Activated T-cell treated with anti-CD3 and anti-CD28 coated beads, Interleukin-2, amount 50 U/mL, for 72 hours (primary cell): ENCODE measurements at regions not wholly inside any gene's neighbourhood (a gene's known extent, or its start where the extent isn't known, plus 50 kb on each side); places are given as distances from the start of the nearest gene placed in this dataset.

Source experiments
- ATAC-seq, 2 donors: fragments of 150-1000 bp; cut with Tn5 transposase; replicated peaks in 1 of 2; 2 replicates each; pipeline ENCODE4 v1.10.0; 2021; ENCODE audit warnings: moderate library complexity in 2 of 2, mild to moderate bottlenecking in 1 of 2
- DNase-seq, 2 donors: peaks; one replicate each; pipeline ENCODE4 v3.0.0; 2021 to 2022; ENCODE audit warnings: mixed read lengths in 1 of 2
- H3K27ac Mint-ChIP-seq: one replicate; pipeline ENCODE4 v1.8.0; 2022; ENCODE audit warnings: mild to moderate bottlenecking, moderate library complexity, mixed read lengths
- H3K27me3 Mint-ChIP-seq: one replicate; pipeline ENCODE4 v1.8.0; 2022; ENCODE audit warnings: low read depth, mixed read lengths
- H3K36me3 Mint-ChIP-seq, 2 donors: one replicate each; pipeline ENCODE4 v1.8.0; 2022; ENCODE audit warnings: mixed read lengths in 2 of 2, mild to moderate bottlenecking in 1 of 2; ENCODE audit not compliant: insufficient read depth in 2 of 2
- H3K4me1 Mint-ChIP-seq: one replicate; pipeline ENCODE4 v1.8.0; 2022; ENCODE audit warnings: low read depth, mixed read lengths
- H3K4me3 Mint-ChIP-seq, 2 donors: one replicate each; pipeline ENCODE4 v1.8.0; 2022; ENCODE audit warnings: mild to moderate bottlenecking in 2 of 2, mixed read lengths in 2 of 2, moderate library complexity in 2 of 2
- H3K9me3 Mint-ChIP-seq, 2 donors: one replicate each; pipeline ENCODE4 v1.8.0; 2022; ENCODE audit warnings: mixed read lengths in 2 of 2

GRCh38 chr11:15726221-15726746 lies 611.6 kb downstream of the INSC start:
- no peak for DNase-seq

GRCh38 chr11:15726893-15727519 lies 612.3 kb downstream of the INSC start:
- H3K27ac Mint-ChIP-seq: no peak overlapping the region
- DNase-seq (no peak), ATAC-seq (no peak)
- H3K4me3 Mint-ChIP-seq: no peak overlapping the region
- H3K36me3 Mint-ChIP-seq: no peaks in the 10 kb centered on the region
- H3K4me1 Mint-ChIP-seq: no peaks in the 10 kb centered on the region
- H3K9me3 Mint-ChIP-seq: no peaks in the 10 kb centered on the region
- H3K27me3 Mint-ChIP-seq: peaks cover 6% of the 10 kb centered on the region

More at GRCh38 chr11:15726221-15726746, 611.6 kb downstream of the INSC start:
- no peak for ATAC-seq
- no peaks in the 10 kb centered on the region for H3K4me1 Mint-ChIP-seq
- no peaks in the 10 kb centered on the region for H3K36me3 Mint-ChIP-seq
- H3K4me3 Mint-ChIP-seq: no peak overlapping the region
- H3K27me3 Mint-ChIP-seq: peaks cover 6% of the 10 kb centered on the region
- no peak overlapping the region for H3K27ac Mint-ChIP-seq
- H3K9me3 Mint-ChIP-seq: no peaks in the 10 kb centered on the region

DNA sequence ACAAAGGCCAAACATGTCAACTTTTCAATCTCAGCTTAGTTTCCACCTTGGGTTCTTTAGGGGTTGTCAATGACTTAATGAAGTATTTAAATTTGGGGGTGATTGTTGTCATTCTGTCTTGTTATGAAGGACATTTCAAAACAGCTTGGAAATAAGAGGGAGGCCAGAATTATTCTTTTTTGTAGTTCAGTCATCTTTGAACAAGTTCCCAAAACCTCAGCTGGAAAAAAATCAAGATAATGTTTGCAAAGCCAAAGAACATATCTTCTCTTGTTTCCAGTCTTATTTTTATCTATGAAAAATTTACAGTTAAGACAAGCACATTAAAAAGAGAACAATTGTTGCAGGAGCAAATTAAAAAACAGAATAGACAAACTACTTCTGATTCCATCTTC lies 612.8 kb downstream of the INSC start:
- ATAC-seq: no peak

GRCh38 chr11:15728207-15728606 lies 613.5 kb downstream of the INSC start:
- no peak for ATAC-seq
- Mint-ChIP-seq H3K27ac (no peak overlapping the region), H3K36me3 (no peaks in the 10 kb centered on the region), H3K4me3 (no peak overlapping the region), H3K9me3 (no peaks in the 10 kb centered on the region), H3K27me3 (peaks cover 6% of the 10 kb centered on the region), H3K4me1 (no peaks in the 10 kb centered on the region)
- no peak for DNase-seq

More for the DNA sequence above, 612.8 kb downstream of the INSC start:
- DNase-seq: no peak
- H3K4me3 Mint-ChIP-seq: no peak overlapping the region
- H3K9me3 Mint-ChIP-seq: no peaks in the 10 kb centered on the region
- H3K27me3 Mint-ChIP-seq: peaks cover 6% of the 10 kb centered on the region
- no peaks in the 10 kb centered on the region for H3K36me3 Mint-ChIP-seq
- H3K4me1 Mint-ChIP-seq: no peaks in the 10 kb centered on the region
- no peak overlapping the region for H3K27ac Mint-ChIP-seq

- DNase-seq (no peak), ATAC-seq (no peak)
- H3K4me1 Mint-ChIP-seq: no peaks in the 10 kb centered on the region
- no peaks in the 10 kb centered on the region for H3K36me3 Mint-ChIP-seq
- H3K9me3 Mint-ChIP-seq: no peaks in the 10 kb centered on the region
- no peak overlapping the region for H3K27ac Mint-ChIP-seq
- no peak overlapping the region for H3K4me3 Mint-ChIP-seq
- H3K27me3 Mint-ChIP-seq: peaks cover 6% of the 10 kb centered on the region
These were observed 615.7 kb downstream of the INSC start for GRCh38 chr11:15730263-15730994.

GRCh38 chr11:15730995-15731385 lies 616.3 kb downstream of the INSC start:
- no peaks in the 10 kb centered on the region for H3K36me3 Mint-ChIP-seq
- peaks cover 6% of the 10 kb centered on the region for H3K27me3 Mint-ChIP-seq
- H3K27ac Mint-ChIP-seq: no peak overlapping the region
- H3K9me3 Mint-ChIP-seq: no peaks in the 10 kb centered on the region
- ATAC-seq: no peak
- no peak overlapping the region for H3K4me3 Mint-ChIP-seq
- no peaks in the 10 kb centered on the region for H3K4me1 Mint-ChIP-seq
- DNase-seq: no peak

GRCh38 chr11:15735706-15736105 lies 620.6 kb downstream of the SOX6 start:
- H3K27ac Mint-ChIP-seq: no peak overlapping the region
- H3K4me3 Mint-ChIP-seq: no peak overlapping the region
- DNase-seq (no peak), ATAC-seq (no peak)
- H3K36me3 Mint-ChIP-seq: no peaks in the 10 kb centered on the region
- H3K4me1 Mint-ChIP-seq: no peaks in the 10 kb centered on the region
- H3K9me3 Mint-ChIP-seq: no peaks in the 10 kb centered on the region
- H3K27me3 Mint-ChIP-seq: no peaks in the 10 kb centered on the region

DNA sequence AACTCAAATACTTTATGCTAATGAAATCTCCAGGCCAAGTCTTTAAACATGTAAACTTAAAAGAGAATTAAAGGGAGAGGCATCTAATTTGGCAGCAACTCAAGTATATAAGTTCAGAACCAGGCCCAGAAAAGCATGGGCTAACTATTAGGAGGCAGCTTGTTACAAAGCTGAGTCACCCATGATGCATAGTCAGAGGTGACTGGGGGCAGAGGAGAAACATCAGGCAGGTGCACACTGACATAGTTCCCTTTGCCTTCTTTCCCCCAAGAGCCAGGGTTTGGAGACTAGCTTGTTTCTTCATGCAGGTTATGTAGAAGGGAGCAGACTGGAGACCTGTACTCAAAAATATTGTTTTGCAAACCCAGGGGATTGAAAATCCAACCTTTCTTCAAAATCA lies 619.0 kb downstream of the SOX6 start:
- DNase-seq (no peak), ATAC-seq (no peak)
- Mint-ChIP-seq H3K9me3 (peaks cover 0 to 2% of the 10 kb centered on the region in 2 donors), H3K27me3 (no peaks in the 10 kb centered on the region), H3K4me1 (no peaks in the 10 kb centered on the region), H3K27ac (no peak overlapping the region), H3K4me3 (no peak overlapping the region), H3K36me3 (no peaks in the 10 kb centered on the region)

DNA sequence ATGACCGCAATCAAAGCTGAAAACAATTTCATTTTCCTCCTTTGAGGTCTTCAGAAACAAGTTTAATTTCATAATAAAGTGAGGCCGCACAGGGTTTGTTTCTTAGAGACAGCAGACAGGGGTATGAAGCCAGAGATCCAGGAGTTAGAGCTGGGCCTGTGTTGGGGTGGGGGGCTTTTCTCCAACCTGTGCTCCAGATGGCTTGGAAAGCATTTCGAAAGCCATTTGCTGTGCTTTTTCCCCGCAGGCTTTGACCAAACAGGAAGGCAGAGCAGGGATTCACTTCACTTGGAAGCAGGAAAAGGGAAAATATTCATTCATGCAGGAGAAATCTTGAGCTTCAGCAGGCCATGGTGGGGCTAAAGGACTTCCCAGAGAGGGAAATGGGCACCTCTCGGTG lies 617.4 kb downstream of the SOX6 start:
- DNase-seq (no peak), ATAC-seq (no peak)
- no peaks in the 10 kb centered on the region for H3K4me1 Mint-ChIP-seq
- peaks cover 0 to 2% of the 10 kb centered on the region in 2 donors for H3K9me3 Mint-ChIP-seq
- no peak overlapping the region for H3K4me3 Mint-ChIP-seq
- H3K27ac Mint-ChIP-seq: no peak overlapping the region
- no peaks in the 10 kb centered on the region for H3K27me3 Mint-ChIP-seq
- H3K36me3 Mint-ChIP-seq: no peaks in the 10 kb centered on the region

DNA sequence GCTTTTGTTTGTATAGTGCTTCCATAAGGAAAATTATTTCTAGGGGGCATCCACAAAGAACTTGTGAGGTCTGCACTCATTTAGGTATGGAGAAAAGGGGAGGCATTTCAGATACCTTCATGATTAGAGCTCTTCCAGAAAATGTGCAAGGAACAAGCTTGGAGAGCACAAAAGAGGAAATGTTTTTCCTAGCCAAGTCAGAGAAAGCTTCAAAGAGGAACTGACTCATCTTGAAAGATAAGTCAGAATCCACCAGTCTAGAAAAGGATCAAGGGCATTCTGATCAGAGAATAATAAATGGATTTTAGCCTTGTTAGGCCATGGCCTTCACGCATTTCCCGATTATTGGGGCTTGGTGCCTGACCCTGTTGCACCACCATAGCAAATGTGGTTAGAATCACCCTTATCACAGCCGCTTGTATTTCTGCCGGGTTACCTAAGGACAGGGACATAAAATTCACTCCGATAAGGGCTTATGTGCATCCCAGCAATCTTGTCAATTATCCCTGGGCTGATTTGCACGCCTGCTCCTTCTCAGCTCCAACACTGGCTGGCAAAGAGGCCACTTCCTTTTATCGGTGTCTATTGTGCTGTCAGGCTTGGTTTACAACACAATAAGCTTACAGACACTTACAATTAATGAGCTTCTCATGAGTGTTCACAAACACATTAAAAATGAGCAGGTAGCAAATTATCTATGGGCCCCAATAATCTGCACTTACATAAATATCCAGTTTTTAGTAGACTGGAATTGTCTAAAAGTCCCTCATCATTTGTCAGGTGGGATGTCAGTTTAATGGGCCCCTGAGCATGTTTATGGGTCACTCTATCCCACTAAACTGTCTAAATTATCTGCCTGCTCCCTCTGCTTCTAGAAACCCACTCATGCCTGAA lies 613.5 kb downstream of the SOX6 start:
- no peak overlapping the region for H3K27ac Mint-ChIP-seq
- ATAC-seq: no peak

GRCh38 chr11:15744693-15745092 lies 611.7 kb downstream of the SOX6 start:
- DNase-seq (no peak), ATAC-seq (no peak)
- Mint-ChIP-seq H3K9me3 (peaks cover 3 to 7% of the 10 kb centered on the region in 2 donors), H3K4me3 (no peak overlapping the region), H3K36me3 (no peaks in the 10 kb centered on the region), H3K4me1 (no peaks in the 10 kb centered on the region), H3K27me3 (no peaks in the 10 kb centered on the region), H3K27ac (no peak overlapping the region)

More for the DNA sequence above, 613.5 kb downstream of the SOX6 start:
- Mint-ChIP-seq H3K4me3 (no peak overlapping the region), H3K9me3 (peaks cover 3 to 5% of the 10 kb centered on the region in 2 donors), H3K27me3 (no peaks in the 10 kb centered on the region), H3K4me1 (no peaks in the 10 kb centered on the region), H3K36me3 (no peaks in the 10 kb centered on the region)
- DNase-seq: no peak

DNA sequence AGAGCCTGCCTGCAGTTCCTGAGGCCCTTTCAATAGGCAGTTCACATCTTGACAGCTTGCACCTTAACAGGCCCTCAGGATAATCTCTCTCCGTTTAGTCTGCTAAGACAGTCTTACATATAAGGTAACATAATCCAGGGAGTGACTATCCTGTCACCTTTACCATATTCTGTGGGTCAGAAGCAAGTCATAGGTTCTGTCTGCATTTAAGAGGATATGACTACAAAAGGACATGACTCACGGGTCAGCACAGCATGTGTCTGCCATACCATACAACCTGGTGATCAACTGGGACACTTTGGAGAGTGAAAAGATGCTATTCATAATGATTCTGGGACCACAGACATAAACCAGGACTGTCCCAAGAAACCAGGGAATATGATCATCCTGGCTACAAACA lies 611.1 kb downstream of the SOX6 start:
- H3K9me3 Mint-ChIP-seq: peaks cover 3 to 7% of the 10 kb centered on the region in 2 donors
- H3K27ac Mint-ChIP-seq: no peak overlapping the region
- H3K4me1 Mint-ChIP-seq: no peaks in the 10 kb centered on the region
- no peak overlapping the region for H3K4me3 Mint-ChIP-seq
- H3K36me3 Mint-ChIP-seq: no peaks in the 10 kb centered on the region
- peak in 1 of 2 donors; percentile 25 for ATAC-seq
- no peak for DNase-seq
- H3K27me3 Mint-ChIP-seq: no peaks in the 10 kb centered on the region

DNA sequence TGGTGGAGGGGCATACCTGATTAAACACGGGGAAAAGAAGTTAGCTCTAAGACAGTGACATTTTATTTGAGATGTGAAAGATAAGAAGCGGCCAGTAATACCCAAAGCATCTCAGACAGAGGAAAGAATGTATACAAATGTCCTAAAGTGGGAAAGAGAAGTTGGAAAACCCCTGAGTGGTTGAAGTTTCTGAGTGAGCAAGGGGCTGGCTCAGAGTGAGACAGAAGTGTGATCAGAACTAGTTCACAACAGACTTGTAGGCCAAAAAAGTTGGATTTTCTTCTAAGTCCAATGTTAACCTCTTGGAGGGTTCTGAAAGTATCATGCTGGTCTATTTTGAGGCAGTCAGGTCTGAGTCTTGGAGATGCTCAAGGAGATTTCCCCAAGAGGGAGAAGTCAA lies 608.7 kb downstream of the SOX6 start:
- Mint-ChIP-seq H3K4me1 (no peaks in the 10 kb centered on the region), H3K27ac (no peak overlapping the region), H3K9me3 (peaks cover 4 to 6% of the 10 kb centered on the region in 2 donors), H3K27me3 (no peaks in the 10 kb centered on the region), H3K36me3 (no peaks in the 10 kb centered on the region), H3K4me3 (no peak overlapping the region)
- ATAC-seq: no peak
- DNase-seq: no peak
